Embryonic facial prominence (tissue), 1 donor: ENCODE measurements at regions not wholly inside any gene's neighbourhood (a gene's known extent, or its start where the extent isn't known, plus 50 kb on each side); places are given as distances from the start of the nearest gene placed in this dataset.
"Not testable (repeated sequence)": the region's sequence is repeated elsewhere in the genome, so short reads cannot be mapped to it uniquely, and the experiment has no call there.

ENCODE experiments used
- DNase-seq: peaks from one replicate; pipeline ENCODE4 v3.0.0-alpha.2; 2016; ENCODE audit errors: extremely low spot score

DNA sequence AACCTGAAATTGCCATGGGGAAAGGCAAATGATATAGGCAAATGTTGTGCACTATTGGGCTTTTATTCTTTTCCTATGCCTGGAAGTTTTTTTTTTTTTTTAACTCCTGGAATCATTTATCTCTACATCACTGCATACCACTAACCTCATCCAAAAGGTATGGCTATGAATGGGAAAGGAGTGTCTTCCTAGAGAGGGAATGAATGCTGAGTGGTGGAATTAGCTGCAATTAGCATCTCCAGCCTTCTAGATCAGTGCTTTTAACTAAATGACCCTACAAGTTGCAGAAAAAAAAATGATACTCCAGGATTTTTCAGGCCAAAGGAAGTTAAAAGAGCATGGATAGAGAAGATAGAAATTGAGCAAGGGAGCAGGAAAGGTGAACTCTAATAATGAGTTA, 429.8 kb upstream of the PDZRN3 start:
- DNase-seq: no peak

DNA sequence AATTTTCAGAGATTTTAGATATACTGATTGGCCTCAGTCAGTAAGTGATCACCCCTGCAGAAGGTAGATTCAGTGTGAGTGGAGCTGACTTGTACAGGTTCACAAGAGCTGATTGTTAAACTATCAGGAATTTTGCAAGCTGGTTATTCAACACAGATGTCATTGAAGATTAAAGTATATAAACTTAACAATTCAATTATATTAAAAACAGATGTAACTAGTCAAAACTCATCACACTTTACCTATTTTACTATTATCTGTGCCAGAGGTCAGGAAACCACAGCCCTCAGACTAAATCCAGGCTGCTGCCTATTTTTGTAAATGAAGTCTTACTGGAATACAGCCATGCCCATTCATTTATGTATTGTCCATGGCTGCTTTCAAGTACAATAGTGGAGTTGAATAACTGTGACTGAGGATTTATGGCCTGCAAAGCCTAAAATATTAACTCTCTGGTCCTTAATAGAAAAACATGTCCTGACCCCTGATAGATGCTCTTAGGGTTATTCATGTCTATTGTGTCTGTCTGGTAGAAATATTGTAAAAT, 429.3 kb upstream of the PDZRN3 start:
- no peak for DNase-seq

DNA sequence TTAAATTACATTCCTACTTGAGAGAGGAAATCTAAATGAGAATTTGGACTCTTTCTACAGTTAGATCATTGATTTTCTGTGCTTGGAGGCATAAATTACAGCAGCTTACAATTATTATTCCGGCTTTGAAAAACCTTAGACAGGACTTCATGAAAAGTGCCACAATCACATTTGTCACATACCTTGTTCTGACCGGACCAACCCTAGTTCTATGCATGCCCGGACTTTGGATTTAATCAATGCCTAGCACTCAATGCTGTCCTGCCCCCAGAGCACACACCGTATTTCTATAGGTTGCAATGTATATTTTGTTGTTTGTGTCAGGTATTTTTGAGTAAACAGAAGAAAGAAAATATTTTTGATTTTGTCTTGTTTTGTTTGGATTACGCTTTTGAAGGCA, 424.7 kb upstream of the PDZRN3 start:
- no peak for DNase-seq

DNA sequence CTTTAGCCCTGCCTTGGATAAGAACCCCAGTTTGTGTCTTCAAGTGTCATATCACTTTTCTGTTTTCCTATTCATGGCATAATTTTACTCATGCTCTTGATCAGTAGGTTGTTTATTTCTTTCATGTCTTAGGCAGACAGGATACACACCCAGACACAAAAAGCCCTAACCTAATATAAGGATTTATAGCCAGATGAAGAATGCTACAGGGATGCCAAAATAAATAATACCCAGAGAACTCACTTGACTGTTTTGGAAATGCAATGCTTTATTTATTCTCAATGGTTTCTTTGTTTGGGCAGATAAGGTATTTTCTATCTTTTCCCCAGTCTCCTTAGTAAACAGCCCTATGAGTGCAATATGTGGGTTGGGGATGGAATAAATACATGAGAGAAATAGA, 424.0 kb upstream of the PDZRN3 start:
- DNase-seq: no peak

DNA sequence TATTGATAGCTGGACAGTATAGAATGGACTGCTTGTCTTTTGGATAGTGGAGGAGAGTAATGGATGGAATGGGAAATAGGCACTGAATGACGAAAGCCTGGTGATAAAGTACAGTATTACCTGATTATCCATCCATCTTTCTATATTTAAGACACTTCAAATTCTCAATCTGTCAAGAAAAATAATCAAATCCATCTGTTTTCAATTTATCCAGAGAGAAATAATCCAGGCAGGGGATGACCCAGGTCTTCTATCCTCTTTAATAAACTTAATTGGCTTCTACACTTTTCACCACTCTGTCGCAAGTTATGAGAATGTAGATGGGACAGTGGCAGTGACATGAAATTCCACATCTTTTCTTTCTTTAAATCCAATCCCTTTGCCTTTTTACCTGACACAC, 420.3 kb upstream of the PDZRN3 start:
- no peak for DNase-seq

DNA sequence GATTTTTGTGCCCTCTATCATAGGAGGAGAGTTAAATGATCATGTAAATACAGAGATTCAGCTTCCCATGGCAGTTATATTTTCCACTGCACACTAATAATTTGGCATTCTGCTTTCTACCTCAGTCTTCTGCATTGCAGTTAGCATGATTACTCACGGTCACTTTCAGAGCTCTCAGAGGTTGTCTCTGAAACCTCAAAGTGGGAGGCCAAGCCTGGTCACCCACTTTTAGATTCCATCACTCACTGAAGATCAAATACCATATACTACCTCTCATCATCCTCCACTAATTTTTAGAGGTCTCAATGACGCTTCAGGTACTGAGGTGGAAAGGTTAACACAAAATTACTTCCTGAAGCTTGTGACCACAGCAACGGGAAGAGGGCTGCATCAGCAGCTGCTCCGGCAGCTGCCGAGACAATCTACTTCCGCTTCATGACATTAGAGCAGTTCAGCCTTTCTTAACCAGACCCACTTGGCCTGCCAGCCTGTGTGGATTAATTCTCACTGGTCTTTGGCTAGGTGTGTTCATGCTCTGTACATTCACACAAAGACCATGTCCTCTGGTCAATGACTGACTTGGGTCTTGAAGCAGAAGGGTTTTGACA, 416.4 kb upstream of the PDZRN3 start:
- no peak for DNase-seq

DNA sequence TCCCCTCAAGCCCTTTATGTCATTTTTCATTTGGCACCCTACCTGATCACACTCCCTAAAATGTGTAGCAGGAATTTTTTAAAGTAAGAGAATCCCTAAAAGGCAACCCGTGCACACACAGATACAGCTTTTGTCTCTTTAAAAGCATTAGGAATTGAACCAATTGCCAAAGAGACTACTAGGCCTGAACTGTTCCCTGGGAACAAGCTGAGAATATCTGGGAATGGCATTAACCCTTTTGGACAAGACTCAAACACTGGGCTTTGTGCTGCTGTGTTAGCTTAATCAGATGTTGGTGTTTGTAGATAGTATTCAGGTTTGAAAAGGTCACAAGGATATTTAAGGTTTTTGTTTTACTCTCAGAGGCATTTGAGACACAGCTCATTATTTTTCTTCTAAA, 414.4 kb upstream of the PDZRN3 start:
- no peak for DNase-seq

DNA sequence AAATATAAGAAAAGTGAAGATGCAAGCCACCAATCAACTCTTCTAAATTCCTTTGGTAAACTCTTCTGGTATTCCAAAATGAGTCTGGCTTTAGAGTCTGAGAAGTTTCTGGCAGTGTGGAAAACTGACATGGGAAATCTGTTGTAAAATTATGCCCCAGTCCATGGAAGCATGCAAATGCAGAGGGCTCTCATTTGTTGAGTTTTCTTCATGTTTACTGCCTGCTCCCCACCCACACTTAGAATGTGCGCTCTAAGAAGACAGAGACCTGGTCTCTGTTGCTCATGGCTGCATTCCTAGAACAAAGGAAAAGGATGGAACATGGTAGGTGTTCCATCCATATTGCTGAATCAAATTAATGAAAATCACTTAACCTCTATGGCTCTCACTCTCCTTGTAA, 411.8 kb upstream of the PDZRN3 start:
- no peak for DNase-seq

DNA sequence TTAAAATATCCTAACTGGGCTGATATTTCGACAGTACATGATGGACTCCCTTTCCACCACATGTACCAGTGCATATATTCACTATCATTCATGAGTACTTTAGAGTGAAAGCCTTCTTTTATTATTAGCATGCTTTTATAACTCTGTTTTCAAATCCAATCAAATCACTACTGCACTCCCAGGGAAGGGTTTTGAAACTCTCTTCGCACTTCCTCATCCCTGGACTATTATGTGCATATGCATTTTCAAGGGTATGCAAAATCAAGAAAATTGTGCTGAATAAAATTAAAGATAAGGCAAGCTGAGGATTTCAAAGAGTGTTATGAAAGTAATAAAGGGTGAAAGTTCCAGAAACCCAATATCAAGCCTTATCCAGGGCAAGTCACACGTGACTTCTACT, 411.4 kb upstream of the PDZRN3 start:
- DNase-seq: no peak

DNA sequence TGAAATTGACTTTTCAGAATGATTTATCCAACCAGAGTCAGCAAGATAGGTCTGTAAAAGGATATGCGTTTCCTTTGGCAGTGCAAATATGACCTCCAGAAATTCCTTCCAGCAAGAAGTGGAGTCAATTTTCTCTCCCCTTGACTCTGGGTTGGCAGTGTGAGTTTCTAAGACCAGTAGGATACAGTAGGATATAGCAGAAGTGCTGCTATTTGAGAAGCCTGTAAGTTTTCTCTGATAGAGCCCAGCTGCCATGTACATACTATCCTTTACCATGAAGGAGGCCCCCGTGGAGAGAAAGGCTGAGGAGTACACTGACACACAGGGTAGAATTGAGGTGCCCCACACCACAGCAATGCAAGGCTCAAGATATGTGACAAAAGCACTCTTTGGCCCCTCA, 409.1 kb upstream of the PDZRN3 start:
- no peak for DNase-seq

DNA sequence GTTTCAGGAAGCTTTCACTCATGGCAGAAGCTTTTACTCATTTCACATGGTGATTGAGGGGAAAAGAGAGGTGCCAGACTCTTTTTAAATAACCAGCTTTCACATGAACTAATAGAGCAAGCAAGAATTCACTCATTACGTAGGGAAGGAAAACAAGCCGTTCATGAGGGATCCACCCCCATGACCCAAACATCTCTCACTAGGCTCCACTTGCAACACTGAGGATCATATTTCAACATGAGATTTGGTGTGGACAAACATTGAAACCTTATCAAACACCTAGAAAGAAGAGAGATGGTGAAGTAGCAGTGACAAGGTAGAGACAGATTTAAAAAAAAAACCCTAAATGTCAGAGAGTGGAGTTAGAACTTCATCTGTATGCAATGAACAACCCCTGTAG, 408.6 kb upstream of the PDZRN3 start:
- DNase-seq: no peak

DNA sequence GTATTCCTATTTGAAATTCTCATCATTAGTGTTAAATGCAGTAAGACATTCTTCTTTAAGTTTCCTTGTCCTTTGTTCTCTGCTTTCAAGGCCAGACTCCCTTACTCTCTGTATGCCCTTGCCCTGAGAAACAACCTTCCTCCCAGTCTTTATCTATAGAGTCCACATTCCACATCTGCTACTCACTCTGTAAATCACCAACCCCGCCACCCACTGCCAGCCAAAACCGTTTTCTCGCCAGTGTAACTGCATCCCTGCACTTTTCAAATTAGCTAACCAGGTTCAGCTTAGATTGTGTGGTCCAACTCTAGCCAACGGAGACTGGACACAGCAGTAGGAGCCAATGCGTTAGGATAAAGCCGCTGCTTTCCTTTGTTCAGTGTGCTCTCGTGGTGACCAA, 402.4 kb upstream of the PDZRN3 start:
- DNase-seq: no peak

DNA sequence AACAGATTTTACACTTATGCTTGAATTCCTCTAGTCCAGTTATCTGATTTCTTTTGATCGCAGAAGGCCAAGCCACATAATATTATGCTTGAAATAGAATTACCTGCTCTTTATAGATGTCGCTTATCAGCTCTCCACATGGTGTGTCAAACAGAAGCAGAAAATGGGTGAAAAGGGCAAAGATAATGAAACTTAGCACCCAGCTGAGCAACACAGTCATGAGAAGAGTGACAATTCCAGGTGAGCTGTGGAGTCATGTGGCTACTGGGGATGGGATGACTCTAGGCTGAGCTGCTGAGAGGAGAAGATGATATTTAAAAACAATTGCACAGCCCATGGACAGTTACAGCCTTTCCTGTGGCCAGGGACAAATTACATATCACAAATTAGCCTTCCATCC, 398.7 kb upstream of the PDZRN3 start:
- DNase-seq: no peak

DNA sequence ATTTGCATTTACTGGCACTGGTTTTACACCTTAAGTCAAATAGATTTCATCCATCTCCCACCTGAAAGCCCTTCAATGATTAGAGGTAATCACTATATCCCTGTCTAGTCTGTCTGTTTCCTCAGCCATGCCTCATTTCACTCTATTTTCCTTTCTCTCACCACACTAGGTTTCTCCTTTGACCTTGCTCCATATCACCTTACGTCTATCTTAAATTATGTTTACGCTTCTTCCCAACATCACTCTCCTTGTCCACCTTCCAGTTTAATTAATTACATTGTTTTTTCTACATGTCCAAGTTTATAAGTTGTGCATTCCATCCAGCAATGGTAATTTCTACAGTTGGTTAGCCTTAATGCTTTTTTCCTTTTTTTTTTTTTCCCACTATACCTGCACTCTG, 396.7 kb upstream of the PDZRN3 start:
- DNase-seq: no peak

DNA sequence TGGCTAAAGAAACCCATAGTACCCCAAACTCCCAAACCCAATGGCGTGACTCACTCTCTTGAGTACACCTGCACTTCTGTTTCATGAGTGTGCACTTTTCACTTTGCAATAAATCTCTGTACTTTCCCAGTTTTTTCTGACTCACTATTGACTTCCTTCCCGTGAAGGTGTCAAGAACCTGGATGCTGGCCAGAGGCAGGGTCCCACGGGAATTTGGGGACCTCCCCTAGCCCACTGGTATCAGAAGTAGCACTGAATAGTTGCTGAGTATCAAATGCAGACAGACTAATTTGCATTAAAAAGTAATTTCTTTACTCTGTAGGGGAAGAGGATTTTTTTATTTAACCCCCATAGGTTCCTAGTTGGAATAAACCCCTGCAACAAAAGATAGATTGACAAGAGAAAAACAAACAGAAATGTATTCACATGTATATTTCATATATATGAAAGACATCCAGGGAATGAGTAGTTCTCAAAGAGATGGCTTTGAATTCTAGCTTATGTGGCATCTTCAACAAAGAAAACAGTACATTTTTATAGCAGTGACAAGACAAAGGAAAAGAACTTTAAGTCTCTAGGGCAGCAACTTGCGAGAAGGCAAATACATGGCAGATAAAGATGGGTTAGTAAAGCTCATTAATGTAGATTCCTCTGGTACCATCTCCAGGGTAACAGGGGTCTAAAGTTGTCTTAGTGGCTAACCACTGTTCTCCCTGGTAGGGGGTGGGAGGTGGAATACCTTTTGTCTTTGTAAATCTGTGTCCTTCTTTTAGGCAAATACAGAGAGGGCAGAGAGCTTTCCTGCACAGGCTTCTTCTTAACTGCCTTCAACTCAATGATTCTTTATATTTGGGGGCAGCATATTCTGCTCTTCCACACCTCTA, 385.5 kb upstream of the PDZRN3 start:
- no peak for DNase-seq

DNA sequence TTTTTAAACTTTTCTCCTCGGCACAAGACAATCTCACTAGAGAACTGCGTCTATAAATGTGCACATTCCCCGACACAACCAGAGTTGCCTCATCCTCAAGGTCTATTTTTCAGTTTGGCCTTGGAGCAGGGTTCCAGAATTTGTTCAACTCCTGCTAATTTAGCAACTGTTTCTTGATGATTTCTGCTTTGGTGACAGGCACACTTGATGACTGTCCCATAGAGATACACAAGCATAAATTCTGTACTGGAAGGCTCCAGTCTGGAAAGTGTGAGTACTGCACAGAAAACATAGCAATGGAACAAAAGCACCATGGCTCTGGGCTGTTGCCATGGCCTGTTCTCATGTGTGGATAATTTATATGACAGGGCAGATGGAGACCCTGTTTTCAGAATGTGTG, 379.6 kb upstream of the PDZRN3 start:
- DNase-seq: no peak

DNA sequence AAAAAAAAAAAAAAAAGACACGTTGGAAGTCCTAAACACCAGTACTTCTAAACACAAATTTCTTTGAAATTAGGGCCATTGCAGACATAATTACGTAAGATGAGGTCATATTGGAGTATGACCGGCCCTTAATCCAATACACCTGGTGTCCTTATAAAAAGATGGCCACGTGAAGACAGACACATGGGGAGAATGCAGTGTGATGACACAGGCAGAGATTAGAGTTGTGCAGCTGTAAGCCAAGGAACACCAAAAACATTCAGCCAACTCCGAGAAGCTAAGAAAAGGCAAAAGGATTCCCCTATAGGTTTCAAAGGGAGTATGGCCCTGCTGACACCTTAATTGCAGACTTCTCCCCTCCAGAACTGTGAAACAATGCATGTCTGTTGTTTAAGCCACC, 379.0 kb upstream of the PDZRN3 start:
- no peak for DNase-seq

DNA sequence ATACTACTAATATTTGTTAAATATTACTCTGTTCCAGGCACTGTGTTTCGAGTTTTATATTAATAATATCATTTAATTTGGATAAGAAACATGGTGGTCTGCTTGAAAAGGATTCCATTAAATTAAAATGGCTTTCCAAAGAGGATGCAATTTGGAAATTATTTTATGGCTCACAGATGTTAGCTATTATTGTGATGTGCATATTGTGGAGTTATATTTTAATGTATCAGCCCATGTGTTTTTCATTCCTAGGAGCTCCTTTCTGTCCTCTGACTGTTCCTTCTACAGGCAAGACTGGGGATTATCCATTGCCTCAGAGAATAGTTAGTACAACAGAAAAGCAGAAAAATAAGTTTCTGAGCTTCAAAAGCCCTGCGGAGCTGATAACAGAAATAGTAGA, 376.7 kb upstream of the PDZRN3 start:
- peak; percentile 53 for DNase-seq

DNA sequence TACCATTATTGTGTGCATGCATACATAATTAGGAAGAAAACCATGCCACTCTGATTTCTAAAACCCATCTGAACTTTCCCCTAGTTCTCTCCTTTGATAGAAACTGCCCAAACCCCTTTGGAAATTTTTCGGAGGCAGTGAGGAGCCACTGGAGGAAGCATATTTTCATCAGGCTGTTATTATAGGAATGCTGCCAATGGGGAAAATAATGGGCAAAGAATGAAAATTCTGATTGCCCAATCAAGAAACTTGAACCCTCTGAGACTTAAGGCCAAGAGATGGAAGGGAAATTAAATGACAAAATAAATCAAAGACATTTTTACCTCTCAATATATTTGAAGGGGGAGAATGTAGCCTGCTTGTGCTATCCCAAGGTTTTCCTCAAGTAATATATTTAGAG, 376.0 kb upstream of the PDZRN3 start:
- DNase-seq: no peak

DNA sequence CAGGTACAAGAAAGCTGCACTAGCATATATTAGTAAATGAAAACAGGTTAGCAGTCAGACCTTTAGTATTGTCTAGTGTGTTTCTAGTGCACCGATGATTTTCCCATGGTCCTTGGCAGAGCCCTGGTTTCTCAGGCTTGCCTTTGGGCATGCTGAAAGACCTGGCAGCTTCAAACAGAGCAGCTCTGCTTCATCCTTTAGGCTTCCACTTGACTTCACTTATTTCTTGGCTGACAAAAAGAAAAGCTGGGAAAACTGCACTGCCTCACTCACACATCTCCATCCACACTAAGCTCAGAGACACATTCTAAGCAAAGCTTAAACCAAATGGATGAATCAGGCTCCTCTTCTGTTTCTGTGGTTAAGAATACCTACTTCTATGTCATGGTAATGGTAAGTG, 374.8 kb upstream of the PDZRN3 start:
- no peak for DNase-seq

DNA sequence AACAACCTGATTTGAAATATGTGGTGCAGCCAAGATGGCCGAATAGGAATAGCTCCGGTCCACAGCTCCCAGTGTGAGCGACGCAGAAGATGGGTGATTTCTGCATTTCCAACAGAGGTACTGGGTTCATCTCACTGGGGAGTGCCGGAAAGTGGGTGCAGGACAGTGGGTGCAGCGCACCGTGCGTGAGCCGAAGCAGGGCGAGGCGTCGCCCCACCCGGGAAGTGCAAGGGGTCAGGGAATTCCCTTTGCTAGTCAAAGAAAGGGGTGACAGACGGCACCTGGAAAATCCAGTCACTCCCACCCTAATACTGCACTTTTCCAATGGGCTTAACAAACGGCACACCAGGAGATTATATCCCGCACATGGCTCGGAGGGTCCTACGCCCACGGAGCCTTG, 365.9 kb upstream of the PDZRN3 start:
- not testable (repeated sequence) for DNase-seq

DNA sequence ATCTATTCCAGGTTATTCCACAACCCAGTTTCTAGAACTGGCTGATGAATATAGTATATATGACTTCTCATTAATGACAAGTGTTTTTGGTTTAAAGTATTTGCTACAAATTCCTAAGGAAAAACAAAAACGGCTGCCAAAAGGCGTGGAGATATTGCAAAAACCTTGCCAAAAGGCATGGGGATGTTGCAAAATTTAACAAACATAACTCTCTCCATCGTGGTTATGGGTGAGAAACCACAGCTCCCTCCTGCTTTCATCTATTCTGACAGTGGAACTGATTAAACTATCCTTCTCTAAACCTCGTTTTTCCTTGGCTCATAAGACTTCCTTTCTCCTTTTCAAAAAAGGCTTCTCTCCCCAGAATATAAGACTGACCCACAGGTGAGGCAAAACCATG, 342.0 kb upstream of the PDZRN3 start:
- no peak for DNase-seq

DNA sequence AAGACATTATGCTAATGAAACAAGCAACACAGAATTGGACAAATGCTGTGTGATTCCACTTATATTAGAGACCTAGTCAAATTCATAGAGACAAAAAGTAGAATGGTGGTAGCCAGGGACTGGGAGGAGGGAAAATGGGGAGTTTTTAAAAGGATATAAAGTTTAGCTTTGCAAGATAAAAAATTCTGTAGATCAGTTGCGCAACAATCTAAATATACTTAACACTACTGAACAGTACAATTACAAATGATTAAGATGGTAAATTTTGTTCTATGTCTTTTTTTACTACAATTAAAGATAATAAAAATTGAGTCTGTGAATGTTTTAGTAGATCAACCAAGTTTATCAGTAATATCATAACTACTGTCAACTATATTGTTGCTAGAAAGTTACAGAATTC, 340.1 kb upstream of the PDZRN3 start:
- DNase-seq: no peak
